Activated CD4-positive, alpha-beta T cell treated with anti-CD3 and anti-CD28 coated beads for 24 hours (primary cell): ENCODE measurements at regions not wholly inside any gene's neighbourhood (a gene's known extent, or its start where the extent isn't known, plus 50 kb on each side); places are given as distances from the start of the nearest gene placed in this dataset.
"Not testable (repeated sequence)": the region's sequence is repeated elsewhere in the genome, so short reads cannot be mapped to it uniquely, and the experiment has no call there.

Experiments
- DNase-seq, 2 donors: peaks; one replicate each; pipeline ENCODE4 v3.0.0-alpha.2; 2020; ENCODE audit warnings: low read depth in 2 of 2

DNA sequence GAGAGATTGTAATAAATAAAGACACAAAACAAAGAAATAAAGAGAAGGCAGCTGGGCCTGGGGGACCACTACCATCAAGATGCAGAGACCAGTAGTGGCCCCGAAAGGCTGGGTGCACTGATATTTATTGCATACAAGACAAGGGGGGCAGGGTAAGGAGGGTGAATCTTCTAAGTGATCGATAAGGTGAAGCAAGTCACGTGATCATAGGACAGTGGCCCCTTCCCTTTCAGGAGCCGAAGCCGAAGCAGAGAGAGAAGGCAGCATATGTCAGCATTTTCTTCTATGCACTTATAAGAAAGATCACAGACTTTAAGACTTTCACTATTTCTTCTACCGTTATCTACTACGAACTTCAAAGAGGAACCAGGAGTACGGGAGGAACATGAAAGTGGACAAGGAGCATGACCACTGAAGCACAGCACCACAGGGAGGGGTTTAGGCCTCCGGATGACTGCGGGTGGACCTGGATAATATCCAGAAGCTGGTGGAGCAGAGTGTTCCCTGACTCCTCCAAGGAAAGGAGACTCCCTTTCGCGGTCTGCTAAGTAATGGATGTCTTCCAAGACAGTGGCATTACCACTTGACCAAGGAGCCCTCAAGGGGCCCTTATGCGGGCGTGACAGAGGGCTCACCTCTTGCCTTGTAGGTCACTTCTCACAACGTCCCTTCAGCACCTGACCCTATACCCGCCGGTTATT, 126.4 kb downstream of the RBM46 start:
- DNase-seq, result not testable (repeated sequence)

DNA sequence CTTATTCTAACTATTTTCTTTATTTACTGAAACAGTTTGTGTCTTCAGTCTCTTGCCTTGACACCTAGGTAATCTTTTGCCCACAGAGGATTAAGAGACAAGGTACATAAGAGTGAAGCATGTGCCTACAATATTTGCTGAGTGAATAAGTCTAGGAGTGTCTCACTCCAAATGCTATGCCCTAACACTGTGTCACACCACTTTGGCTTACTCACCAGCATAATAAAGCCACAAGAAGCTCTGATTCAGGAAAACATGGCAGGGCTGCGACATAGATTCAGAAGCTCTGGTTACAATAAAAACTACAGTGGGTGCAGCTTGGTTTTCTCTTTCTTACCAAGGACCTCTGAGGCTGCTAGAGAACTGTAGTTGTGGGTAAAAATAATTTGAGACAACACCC, 127.1 kb downstream of the RBM46 start:
- no peak for DNase-seq

DNA sequence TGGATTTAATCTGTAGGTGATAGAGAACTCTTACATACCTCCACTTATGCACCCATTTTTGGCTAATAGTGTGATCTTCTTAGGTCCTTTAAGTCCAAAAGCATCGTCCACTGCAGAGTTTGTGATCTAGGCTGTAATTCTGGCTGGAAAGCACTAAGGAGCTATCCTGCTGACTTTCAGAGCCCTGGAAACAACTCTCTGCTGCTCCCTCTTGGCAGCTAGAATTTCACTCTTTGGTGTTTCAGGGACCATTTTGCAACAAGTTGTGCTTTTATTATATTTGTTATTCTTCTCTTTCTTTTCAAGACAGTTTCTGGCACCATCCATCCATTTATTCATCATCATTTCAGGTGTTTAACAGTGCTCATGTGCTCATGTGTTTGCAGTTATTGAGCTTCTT, 130.0 kb downstream of the RBM46 start:
- no peak for DNase-seq

DNA sequence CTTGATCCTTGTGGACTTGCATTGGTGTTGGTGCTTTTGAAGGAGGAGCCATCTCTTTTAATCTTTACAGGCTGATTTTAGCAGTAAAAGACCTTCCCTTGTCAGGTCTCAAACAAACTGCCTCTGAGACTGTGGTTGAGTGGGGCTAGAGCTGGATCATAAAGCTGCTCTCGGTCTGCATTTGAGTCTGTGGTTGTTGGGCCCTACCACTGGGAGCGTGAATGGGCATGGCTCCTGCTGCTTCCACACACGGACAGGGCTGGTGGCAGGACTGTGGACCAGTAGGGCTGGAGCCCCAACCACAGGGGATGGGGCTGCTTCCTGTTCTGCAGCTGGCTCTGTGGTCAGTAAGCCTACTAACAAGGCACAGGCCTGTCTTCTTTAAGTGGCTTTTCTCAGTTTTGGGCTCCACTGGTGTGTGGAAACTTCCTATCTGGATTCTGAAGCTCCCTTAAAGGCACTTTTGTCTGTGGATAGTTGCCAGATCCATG, 130.6 kb downstream of the RBM46 start:
- DNase-seq, result no peak

DNA sequence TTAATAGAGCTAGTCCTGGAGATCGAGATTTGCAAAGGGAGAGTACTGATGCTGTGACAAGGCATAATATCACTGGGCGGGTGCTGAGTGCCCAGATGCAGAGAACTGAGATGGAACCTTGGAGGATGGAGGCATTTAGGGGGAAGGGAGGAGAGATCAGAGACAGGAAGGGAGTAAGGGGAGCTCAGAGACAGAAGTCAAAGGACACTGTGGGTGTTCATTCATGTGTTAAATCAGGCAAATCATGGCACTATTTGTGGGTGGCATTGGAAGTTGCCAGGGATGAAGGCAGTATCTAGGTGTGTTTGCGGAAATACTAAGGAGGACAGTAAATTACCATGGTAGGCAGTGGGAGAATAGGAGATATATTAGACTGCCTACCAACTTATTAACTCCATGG, 135.0 kb downstream of the RBM46 start:
- no peak for DNase-seq

DNA sequence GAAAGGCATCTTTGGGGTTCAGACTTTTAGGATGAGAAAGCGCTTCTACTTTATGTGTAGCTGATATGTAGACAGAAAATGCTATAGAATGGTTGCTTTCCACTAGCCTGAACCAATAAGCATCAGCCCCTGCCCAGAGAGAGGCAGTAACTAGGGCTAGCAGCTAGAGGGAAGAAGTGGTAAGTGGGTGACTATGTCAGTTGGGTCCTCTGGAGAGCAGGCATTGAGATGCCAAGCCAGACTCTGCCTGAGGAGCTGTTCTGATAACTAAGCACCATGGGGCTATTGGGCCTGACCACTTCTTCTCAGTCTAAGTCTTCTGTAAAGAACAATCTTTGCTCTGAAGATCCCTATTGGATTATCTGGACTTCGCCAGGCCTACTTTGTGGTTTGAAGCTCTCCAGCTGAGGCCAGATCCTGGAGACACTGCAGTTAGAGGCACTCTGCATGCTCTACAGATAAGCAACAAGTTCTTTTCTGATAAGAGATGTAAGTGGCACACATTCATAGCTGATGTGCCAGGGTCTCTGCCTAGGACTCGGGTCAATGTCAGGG, 146.1 kb downstream of the RBM46 start:
- no peak for DNase-seq

DNA sequence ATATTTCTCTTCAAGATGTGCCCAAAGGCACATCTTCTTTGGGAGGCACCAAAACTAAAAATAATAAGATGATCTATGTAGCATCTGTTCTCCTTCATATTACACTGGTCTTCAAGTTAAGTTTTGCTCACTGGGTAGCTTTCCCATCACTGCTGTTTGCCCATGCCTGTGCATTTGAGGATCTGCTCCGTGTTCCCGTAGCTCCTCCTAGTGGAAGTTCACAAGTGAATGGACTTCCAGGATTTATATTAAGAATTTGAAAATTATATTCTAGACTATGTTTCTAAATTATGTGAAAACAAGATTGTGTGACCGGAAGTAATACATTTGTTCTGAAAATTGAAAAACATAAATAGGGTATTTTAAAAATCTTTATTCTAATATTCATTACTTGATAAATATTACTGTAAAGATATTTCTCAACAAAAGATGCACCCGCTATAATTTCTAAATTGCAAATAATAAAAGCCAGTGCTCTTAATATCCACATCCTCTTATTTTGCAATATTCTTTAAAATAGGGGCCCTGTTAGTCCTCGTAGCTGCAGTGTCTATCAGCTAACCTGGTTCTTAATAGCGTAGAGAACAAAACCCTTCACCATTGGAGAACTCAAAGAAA, 147.7 kb downstream of the RBM46 start:
- no peak for DNase-seq

DNA sequence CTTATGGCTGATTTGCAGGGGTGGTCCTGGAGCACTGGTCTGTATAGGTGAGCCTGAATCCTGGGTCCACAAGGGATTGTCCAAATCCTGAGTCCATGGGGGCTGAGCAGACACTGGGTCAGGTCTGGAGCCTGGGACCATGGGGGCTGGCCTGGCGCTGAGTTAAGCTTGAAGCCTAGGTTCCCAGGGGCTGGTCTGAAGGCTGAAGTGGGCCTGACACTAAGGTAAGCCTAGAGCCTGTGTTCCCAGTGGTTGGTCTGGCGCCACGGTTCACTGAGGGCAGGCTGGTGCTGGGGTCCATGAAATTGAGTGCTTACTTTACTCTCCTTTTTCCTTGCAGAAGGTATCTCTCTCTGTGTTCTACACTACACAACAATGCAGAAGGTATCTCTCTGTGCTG, 155.8 kb downstream of the RBM46 start:
- no peak for DNase-seq

DNA sequence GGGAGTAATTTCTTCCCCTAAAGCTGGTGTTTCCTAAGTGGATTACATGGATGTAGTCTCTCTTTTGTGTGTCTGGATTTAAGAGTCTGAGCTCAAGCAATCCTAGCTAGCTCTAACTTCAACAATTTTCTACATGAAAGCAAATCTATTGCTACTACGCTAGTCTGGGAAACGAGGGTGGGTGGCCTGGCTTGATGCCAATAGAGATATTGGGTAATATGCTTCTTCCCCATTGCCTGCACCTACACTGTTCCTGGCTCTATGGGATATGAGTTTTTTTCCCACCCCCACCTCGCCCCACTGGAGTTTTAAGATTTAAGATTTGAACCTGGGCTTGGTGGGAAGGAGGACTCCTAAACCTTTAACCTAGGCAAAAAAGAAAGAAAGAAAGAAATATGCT, 158.8 kb downstream of the RBM46 start:
- no peak for DNase-seq

DNA sequence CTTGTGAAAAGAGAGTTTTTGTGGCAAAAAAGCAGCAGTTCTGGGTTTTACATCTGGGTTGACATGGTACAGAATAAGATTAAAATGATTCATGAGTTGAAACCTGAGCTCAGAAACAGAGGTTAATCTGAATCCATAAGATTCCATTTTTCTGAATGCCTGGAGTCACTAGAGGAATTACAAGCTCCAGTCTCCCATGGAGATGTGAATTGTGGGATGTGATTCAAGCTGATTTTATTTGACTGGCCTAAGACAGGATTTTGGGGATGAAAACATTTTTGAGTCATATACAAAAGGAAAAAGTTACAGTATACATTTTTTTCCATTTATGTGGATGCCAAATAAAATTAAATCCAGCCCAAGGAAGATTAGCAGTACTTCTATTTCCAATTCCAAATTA, 161.1 kb downstream of the RBM46 start:
- no peak for DNase-seq

DNA sequence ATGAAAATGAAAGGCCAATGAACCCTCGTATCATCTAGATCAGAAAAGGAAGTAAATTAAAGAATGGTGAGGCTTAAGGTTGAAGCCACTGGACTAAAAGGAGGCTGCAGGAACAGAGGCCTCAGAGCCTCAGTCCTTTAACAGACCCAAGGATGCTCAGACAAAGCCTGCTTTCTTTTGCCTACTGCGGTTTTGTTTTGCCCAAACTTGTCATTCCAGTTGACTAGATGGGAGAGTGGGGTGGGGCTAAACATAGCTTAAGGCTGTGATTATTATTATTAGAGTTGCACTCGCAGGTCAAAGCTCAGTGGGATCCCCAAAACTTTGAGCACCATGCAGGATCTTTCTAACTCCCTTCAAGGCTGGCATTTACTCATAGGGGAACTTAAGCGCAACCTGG, 163.9 kb downstream of the RBM46 start:
- DNase-seq, result no peak

DNA sequence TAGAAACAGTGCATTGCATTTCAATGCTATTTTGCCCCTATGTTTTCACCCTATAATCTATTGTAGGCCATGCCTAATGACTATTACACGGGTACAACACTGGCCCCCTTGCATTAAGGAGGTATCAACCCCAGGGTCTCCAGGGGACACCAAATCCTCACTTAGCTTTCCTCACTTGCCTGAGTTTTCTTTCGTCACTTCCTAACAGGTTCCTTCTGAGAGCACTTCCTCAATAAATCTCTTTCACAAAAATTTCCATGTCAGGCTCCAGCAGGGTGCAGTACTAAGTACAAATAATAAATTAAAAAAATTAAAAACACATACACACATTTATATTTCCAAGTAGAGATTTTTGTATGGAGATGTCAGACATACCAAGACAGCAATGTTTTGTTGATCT, 165.0 kb downstream of the RBM46 start:
- no peak for DNase-seq

DNA sequence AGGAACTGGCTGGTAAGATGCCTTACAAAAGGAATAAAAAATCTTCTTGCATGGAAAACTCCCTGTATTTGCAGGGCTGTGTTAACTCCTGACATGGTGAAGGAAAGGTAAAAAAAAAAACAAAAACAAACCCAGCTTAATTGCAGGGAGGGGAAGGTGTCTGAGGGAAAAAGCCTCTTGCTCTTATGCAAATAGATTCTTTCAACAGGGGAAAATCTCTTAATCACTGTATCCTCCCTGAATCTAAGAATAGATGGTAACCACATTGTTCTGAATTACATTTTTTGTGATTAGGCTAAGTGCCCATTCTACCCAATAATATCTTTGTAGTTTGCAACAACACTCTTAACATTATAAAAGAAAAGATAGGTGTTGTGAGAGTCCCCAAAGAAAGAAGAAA, 172.6 kb downstream of the RBM46 start:
- DNase-seq, result no peak

DNA sequence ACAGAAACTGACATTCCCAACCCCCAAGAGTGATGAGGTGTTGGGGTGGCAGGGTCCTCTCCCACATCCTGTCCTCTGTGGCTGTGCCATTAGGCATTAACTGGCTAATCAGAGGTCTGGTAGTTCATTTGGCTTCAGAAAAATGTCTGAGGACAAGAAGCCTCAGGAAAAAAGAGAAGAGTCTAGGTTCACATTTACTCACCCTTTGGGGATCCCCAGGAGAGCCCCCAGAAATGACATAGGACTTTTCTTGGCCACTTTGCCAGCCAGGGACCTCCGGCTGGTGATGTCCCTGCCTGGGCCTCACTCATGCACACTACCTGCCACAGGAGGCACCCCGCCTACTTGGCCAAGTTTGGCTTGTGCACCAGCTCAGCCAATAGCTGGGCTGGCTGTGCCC, 173.0 kb downstream of the RBM46 start:
- no peak for DNase-seq

DNA sequence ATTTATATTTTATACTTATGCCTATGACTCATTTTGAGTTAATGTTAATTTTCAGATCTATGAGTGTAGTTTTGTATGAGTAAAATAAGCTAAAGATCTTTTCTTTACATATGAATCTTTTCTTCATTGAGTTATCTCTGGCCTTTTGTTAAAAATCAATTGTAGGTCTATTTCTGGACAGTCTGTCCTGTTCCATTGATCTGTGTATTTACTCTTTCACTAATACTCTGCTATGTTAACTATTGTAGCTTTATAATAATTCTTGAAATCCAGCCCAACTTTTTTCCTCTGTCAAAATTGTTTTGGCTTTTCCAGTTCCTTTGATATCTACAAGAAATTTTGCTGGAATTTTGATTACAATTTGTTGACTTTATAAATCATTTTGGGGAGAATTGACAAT, 177.0 kb downstream of the RBM46 start:
- no peak for DNase-seq

DNA sequence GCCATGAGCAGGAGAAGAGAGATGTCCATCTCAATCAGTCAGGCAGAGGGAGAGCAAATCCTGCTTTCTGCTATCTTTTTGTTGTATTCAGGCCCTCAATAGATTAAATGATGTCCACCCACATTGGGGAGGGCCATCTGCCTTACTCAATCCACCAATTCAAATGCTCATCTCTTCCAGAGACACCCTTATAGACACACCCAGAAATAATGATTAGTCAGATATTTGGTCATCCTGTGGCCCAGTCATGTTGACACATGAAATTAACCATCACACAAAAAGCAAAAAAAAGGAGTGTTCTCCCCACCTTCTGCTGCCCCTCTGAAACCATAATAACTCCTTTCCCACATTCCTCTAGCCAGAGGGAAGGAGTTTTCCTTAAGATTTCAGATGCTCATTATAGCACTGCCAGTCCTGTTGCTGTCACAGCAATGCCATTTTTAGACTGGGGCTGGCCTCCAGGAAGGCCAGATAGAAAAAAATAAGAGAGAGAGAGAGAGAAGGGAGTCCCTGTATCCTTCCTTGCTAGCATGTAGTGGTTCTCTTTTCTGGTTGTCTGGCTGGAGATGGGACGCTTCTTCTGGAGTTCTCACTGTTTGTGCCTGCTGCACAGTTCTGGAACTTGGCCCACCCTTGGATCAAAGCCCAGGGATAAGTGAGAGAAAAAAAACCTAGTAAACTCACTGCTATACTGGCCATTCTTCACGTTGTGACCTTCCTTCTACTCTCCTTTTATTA, 177.7 kb downstream of the RBM46 start:
- no peak for DNase-seq

DNA sequence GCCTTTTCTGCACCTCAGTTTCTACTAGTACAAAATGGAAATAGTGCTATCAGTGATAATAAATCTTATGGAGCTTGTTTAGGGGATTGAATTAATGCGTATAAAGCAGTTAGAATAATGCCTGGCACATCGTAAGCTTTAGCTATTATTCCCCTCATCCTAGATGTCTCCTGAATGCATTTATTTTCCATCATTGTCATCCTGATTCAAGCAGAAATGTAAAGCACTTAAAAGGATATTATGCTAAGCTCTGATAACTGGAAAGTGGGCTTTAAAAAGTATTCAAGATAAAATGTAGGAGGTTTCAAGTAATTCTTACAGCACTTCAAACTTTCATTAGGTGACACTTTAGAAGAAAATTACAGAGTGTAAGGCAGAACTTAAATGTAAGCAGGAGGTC, 178.7 kb downstream of the RBM46 start:
- DNase-seq, result no peak

DNA sequence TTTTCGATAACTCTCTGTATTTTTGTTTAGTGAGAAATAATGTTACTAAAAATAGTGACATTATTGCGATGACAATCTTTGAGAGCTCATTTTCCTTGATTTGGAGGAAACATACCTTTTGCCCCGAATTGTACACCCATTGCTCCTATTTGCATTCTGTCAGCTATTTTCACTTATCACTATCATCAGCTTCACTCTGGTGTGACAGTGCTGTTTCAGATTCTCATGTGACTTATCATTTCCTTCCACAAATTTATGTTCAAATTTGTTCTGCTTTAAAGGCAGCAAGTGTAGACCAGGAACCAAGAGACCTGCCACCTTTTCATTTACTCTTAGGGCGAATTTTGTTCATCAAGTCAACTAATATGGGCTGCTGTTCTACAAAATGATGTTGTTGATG, 179.4 kb downstream of the RBM46 start:
- DNase-seq, result no peak

DNA sequence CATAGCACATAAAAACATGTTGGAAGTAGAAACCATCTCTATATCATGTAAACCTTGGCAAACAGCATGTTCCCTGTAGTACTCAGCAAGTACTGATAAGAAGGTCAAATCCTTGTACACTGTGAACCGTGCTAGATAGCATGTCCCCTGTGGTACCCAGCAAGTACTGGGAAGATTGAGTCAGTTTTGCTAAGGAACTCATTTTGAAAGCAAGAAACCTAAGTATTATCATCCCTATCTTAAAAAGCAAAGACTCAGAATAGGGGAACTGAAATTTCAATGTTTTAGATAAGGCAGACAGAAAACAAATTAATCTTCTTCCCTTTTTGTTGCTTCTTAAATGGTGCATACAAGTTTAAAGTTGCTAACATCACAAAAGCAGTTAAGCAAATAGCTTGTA, 180.2 kb downstream of the RBM46 start:
- no peak for DNase-seq

DNA sequence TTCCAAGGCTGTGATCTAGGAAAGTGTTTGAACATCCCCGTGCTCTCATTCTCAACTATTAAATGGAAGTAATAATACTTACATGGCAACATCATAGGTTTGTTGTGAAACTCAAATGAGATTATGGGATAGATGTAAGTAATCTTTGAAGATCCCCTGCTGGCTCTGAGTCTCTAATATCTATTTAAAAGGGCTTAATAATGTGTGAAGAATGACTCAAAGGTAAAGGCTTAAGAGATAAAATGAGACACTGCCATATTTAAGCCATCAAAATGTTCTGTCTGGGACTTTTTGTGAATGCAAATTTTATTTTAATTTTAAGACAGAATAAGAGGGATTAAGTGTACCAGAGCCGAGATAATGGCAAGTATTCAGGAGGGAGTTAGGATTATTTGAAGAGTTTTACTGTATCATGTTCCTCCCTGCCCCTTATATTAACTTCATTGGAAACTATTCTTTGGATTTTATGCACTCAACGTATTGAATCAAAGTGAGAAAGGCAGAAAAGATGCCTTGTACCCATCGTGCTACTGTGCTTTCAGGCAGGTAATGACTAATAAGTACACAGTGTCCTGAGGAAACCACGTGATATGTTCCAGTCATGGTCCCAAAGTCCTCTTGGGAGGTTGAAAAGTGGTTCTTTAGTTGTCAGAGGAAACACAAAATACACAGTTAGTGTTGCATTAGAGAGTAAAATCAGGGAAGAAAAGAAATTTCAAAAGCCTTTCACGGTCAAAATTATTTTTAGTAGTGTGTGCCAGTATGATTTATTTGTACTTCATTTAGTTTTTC, 192.4 kb downstream of the RBM46 start:
- no peak for DNase-seq

DNA sequence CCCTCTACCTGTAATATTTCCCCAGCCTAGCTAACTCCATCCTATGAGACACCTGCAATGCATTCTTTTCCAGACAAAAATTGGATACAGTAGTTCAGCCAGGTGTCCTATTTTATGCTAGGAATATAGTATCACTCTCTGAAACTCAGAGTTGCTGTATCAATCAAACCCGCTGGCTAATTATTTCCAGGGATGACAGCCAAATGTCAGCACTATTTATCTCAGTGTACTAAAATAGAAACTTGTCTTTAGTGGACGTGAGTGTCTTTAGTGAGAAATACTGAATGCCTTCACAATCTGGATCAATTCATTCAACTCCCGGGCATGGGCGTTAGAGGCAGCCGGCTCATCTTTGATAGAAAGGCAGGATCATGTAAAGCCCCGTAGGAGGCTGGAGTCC, 196.2 kb downstream of the RBM46 start:
- DNase-seq, result no peak
